IPS-18a (cell line): ENCODE measurements at regions not wholly inside any gene's neighbourhood (a gene's known extent, or its start where the extent isn't known, plus 50 kb on each side); places are given as distances from the start of the nearest gene placed in this dataset.

Source experiments
- H3K27ac ChIP-seq: one replicate; pipeline ENCODE4 v1.5.1; 2013; ENCODE audit warnings: low read length
- H3K27me3 ChIP-seq: one replicate; pipeline ENCODE4 v1.6.1; 2013; ENCODE audit warnings: mild to moderate bottlenecking, low read length; ENCODE audit not compliant: control insufficient read depth, insufficient read depth
- H3K36me3 ChIP-seq: one replicate; pipeline ENCODE4 v1.6.1; 2013; ENCODE audit warnings: low read depth, low read length; ENCODE audit not compliant: control insufficient read depth
- H3K4me1 ChIP-seq: one replicate; pipeline ENCODE4 v1.6.1; 2013; ENCODE audit warnings: low read depth, low read length; ENCODE audit not compliant: control insufficient read depth
- H3K4me3 ChIP-seq: one replicate; pipeline ENCODE4 v1.5.1; 2013; ENCODE audit warnings: low read length
- H3K9ac ChIP-seq: one replicate; pipeline ENCODE4 v1.6.1; 2013; ENCODE audit warnings: mild to moderate bottlenecking, low read length, moderate library complexity
- H3K9me3 ChIP-seq: one replicate; pipeline ENCODE4 v1.6.1; 2013; ENCODE audit warnings: low read depth, low read length; ENCODE audit not compliant: control insufficient read depth

DNA sequence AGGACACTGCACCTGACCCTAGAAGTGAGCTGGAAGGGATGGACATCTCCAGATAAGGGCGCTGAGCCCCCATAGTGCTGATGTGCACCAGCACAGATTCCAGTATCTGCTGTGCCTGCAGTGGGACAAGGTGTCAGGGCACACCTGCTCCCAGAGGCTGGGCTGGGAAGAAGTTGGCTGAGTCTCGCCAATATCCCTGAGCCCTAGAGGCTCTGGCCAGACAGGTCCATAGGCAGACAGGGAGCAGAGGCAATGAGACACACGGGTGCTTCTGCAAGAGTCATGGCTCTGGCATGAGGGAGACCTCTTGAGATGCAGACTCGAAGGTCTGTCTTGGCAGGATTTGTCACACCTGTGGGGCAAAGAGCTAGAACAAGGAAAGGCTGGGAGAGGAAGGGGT lies 1321.5 kb downstream of the UQCRFS1 start:
- Histone ChIP-seq H3K27me3 (no peaks in the 10 kb centered on the region), H3K9ac (no peak overlapping the region), H3K4me1 (no peaks in the 10 kb centered on the region), H3K4me3 (no peak overlapping the region), H3K9me3 (peaks cover 82% of the 10 kb centered on the region), H3K36me3 (no peaks in the 10 kb centered on the region), H3K27ac (no peak overlapping the region)

DNA sequence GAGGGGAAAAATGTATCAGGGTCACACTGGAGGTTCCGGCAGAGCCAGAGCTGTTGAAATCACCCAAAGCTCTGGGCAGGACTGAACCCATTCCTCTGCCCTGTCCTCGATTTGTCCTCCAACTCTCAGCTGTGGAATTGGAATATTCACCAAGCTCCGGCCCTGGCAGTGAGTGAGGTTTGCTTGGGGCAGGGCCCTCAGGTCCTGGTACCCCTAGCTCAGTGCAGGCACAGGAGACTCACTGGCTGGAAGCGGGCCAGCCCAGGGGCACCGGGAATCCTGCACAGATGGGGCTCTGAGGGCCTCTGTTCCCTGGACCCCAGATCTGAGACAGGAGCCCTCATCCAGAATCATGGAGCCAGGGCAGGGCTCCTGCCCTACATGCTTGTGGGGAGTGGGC lies 1322.3 kb downstream of the UQCRFS1 start:
- peaks cover 80% of the 10 kb centered on the region for H3K9me3 ChIP-seq
- no peak overlapping the region for H3K27ac ChIP-seq
- no peaks in the 10 kb centered on the region for H3K27me3 ChIP-seq
- H3K36me3 ChIP-seq: no peaks in the 10 kb centered on the region
- no peaks in the 10 kb centered on the region for H3K4me1 ChIP-seq
- H3K4me3 ChIP-seq: no peak overlapping the region
- H3K9ac ChIP-seq: no peak overlapping the region

DNA sequence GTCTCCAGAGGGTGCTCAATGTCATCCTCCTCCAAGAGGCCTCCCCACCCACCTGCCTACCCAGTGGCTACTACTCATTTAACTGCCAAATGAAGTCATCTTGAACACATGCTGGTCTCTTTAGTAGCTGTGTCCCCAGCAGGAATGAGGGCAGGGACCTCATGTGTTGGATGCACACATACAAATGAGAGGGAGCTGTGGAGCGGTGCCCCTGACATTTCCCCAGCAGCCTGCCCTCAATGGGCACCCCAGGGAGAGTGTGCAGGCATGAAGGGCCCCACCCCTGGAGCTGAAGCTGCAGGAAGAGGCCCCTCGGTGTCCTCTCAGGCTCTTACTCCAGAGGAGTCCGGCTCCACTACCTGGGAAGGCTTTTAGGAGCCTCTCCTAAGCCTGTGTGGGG lies 1322.7 kb downstream of the UQCRFS1 start:
- Histone ChIP-seq H3K4me3 (no peak overlapping the region), H3K27me3 (no peaks in the 10 kb centered on the region), H3K9ac (no peak overlapping the region), H3K27ac (no peak overlapping the region), H3K4me1 (no peaks in the 10 kb centered on the region), H3K9me3 (peaks cover 78% of the 10 kb centered on the region), H3K36me3 (no peaks in the 10 kb centered on the region)

DNA sequence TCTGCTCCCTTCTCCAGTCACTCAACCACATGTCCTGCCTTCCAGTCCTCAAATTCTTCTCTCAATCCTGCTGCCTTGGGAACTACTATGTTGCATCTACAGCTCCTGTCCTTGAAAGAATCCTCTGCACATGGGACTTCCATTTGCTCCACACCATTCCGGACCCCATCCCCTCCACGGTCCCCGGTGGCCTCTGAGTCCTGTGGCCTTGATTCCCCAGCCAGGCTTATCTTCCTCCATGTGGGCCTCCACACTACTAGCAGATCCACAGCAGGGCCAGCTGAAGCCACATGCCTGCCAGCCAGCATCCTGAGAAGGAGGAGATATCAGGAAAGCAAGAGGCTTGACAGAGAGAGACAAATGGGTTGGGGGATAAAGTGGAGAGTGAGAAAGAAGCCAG lies 1323.8 kb downstream of the UQCRFS1 start:
- H3K9me3 ChIP-seq: peaks cover 83% of the 10 kb centered on the region
- no peak overlapping the region for H3K9ac ChIP-seq
- H3K36me3 ChIP-seq: no peaks in the 10 kb centered on the region
- H3K27ac ChIP-seq: no peak overlapping the region
- no peaks in the 10 kb centered on the region for H3K27me3 ChIP-seq
- no peak overlapping the region for H3K4me3 ChIP-seq
- H3K4me1 ChIP-seq: no peaks in the 10 kb centered on the region

DNA sequence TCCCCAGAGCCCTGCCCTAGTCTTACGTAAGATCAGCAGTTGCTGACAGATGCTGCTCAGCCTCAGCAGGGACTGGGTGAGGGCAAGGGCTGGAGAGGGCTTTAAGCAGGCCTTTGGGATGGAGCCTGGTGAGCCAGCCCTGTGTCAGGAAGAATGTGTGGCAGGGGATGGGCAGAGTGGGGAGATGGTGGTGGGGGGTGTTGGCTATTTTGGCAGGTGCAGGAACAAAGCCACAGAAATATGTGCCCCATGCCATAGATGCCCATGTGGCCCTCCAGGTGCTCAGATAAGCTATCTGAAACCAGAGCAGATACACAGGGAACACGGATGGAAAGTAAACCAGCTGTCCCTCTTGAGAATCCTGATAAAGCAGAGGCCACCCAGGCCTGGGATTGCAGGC lies 1325.0 kb downstream of the UQCRFS1 start:
- H3K27me3 ChIP-seq: no peaks in the 10 kb centered on the region
- H3K36me3 ChIP-seq: no peaks in the 10 kb centered on the region
- H3K4me1 ChIP-seq: no peaks in the 10 kb centered on the region
- peaks cover 85% of the 10 kb centered on the region for H3K9me3 ChIP-seq
- no peak overlapping the region for H3K9ac ChIP-seq
- no peak overlapping the region for H3K4me3 ChIP-seq
- H3K27ac ChIP-seq: no peak overlapping the region

DNA sequence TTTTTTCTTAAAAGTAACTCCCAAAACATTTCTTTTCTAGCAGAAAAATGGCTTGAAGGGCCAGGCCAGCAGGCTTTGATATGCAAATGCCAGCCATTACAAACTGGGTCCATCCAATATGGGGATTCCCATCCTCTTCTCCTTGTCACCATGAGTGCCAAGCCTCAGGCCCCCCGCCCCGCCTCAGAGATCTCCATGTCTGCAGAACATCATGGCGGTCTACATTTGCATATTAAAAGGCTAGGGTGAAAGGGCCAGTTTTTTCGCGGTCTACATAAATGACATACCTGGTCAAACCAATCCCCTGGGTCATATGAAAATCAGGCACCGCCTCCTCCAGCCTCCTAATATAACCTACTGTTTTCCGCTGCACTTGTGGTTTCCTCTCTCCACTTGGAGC lies 1327.6 kb downstream of the UQCRFS1 start:
- Histone ChIP-seq H3K4me3 (no peak overlapping the region), H3K27me3 (no peaks in the 10 kb centered on the region), H3K4me1 (no peaks in the 10 kb centered on the region), H3K27ac (no peak overlapping the region), H3K36me3 (no peaks in the 10 kb centered on the region), H3K9ac (no peak overlapping the region), H3K9me3 (peaks cover 88% of the 10 kb centered on the region)

DNA sequence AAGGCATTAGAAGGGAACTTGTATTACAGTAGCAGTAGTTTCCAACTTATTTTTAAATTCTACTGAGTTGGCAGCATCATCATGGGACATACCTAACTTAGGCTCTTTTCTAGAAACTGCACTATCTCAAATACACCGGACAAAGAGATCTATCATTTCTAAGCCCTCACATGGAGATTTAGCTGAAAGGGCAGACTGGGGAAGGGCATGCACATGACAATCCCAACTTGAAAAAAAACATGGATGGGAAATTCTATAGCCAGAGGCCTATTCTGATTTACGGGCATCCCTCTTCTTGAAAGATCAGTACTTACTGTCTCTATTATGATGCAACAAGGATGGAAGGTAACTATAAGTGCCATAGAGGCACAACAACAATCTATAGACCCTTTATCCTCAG lies 1328.6 kb downstream of the UQCRFS1 start:
- H3K4me1 ChIP-seq: no peaks in the 10 kb centered on the region
- H3K4me3 ChIP-seq: no peak overlapping the region
- H3K36me3 ChIP-seq: no peaks in the 10 kb centered on the region
- H3K9ac ChIP-seq: no peak overlapping the region
- H3K27ac ChIP-seq: no peak overlapping the region
- H3K27me3 ChIP-seq: no peaks in the 10 kb centered on the region
- H3K9me3 ChIP-seq: peaks cover 87% of the 10 kb centered on the region

DNA sequence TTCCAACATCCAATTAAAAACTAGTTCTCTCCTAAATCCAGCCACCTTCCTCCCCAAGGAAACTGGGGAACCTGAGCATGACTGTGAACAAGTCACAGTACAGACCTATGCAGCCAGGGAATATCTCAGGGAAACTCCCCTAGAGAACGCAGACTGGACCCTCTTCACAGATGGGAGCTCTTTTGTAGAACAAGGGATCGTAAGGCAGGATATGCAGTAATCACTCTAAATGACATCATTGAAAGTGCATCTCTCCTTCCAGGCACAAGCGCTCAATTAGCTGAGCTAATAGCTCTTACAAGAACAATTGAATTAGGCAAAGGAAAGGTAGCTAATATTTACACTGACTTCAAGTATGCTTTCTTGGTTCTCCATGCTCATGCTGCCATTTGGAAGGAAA lies 1331.7 kb downstream of the UQCRFS1 start:
- H3K4me1 ChIP-seq: no peaks in the 10 kb centered on the region
- no peaks in the 10 kb centered on the region for H3K27me3 ChIP-seq
- H3K4me3 ChIP-seq: no peak overlapping the region
- no peak overlapping the region for H3K9ac ChIP-seq
- peaks cover 86% of the 10 kb centered on the region for H3K9me3 ChIP-seq
- H3K27ac ChIP-seq: no peak overlapping the region
- H3K36me3 ChIP-seq: no peaks in the 10 kb centered on the region

DNA sequence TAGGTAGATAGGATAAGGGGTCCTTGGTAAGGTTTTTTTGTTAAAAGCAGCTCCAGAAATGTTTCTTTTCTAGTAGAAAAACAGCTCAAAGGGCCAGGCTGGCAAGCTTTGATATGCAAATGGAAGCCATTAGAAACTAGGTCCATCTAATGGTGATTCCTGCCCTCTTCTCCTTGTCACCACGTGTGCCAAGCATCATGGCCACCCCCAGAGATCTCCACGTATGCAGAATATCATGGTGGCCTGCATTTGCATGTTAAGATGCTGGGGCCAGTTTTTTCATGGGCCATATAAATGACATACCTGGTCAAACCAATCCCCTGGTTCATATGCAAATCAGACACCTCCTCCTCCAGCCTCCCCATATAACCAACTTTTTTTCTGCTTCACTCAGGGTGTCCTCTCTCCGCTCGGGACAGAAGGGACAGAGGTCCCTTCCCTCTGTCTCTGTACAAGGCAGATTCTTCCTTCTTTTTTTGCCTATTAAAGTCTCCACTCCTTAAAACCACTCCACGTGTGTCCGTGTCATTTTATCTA lies 1335.9 kb downstream of the UQCRFS1 start:
- H3K36me3 ChIP-seq: no peaks in the 10 kb centered on the region
- H3K27ac ChIP-seq: no peak overlapping the region
- no peaks in the 10 kb centered on the region for H3K4me1 ChIP-seq
- peaks cover 78% of the 10 kb centered on the region for H3K9me3 ChIP-seq
- H3K4me3 ChIP-seq: no peak overlapping the region
- H3K27me3 ChIP-seq: no peaks in the 10 kb centered on the region
- no peak overlapping the region for H3K9ac ChIP-seq

DNA sequence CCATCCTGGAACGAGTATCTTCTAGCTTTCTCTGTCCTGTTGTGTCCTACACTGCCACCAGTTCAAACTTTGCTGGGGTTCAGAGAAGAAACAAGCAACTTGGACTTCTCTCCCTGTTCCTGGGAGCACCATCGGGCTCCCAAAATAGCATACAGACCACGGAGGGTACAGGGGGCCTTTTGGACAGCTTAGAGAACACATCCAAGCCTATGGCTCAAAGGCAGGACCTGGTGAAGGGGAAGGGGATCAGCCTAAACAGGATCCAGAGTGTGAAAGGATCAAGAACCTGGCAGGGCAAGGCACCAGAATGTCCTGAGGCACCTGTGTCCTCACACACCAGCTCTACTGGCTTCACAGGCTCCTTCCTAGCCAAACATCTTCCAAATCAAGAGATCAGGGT lies 1336.5 kb downstream of the UQCRFS1 start:
- Histone ChIP-seq H3K4me1 (no peaks in the 10 kb centered on the region), H3K9ac (no peak overlapping the region), H3K27ac (no peak overlapping the region), H3K4me3 (no peak overlapping the region), H3K27me3 (no peaks in the 10 kb centered on the region), H3K36me3 (no peaks in the 10 kb centered on the region), H3K9me3 (peaks cover 74% of the 10 kb centered on the region)

DNA sequence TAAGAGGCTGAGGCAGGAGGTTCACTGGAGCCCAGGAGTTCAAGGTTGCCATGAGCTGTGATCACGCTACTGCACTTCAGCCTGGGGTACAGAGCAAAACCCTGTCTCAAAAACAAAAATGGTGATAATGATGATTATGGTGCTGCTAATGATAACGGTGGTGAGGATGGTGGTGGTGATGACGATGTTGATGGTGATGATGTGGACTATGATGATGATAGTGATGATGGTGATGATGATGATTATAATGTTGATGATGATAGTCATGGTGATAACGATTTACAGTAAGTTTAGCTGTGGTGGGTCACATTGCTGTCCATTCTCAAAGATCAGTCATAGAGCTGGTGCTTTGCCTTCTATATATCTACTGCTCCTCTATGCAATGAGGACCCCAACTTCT lies 1340.6 kb downstream of the UQCRFS1 start:
- H3K9me3 ChIP-seq: peaks cover 65% of the 10 kb centered on the region
- no peak overlapping the region for H3K4me3 ChIP-seq

DNA sequence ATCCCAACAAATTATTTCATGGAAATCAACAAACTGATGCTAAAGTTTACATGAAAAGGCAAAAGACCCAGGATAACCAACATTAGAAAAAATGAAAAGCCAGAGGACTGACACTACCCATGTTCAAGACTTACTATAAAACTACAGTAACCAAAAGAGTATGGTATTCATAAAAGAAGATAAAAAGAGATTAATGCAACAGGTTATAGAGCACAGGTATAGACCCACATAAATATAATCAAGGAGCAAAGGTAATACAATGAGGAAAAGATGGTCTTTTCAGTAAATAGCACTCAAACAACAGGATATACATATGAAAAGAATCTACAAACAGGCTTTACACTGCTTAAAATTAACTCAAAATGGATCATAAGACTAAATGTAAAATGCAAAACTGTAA lies 1342.7 kb downstream of the UQCRFS1 start:
- H3K27me3 ChIP-seq: no peaks in the 10 kb centered on the region
- peaks cover 66% of the 10 kb centered on the region for H3K9me3 ChIP-seq
- H3K4me3 ChIP-seq: no peak overlapping the region
- no peaks in the 10 kb centered on the region for H3K4me1 ChIP-seq
- no peak overlapping the region for H3K9ac ChIP-seq
- no peaks in the 10 kb centered on the region for H3K36me3 ChIP-seq
- no peak overlapping the region for H3K27ac ChIP-seq

More for the DNA sequence above, 1340.6 kb downstream of the UQCRFS1 start:
- no peaks in the 10 kb centered on the region for H3K36me3 ChIP-seq
- H3K4me1 ChIP-seq: no peaks in the 10 kb centered on the region
- no peaks in the 10 kb centered on the region for H3K27me3 ChIP-seq
- no peak overlapping the region for H3K9ac ChIP-seq
- H3K27ac ChIP-seq: no peak overlapping the region
